Prostate gland (tissue), 2 donors: ENCODE measurements at regions not wholly inside any gene's neighbourhood (a gene's known extent, or its start where the extent isn't known, plus 50 kb on each side); places are given as distances from the start of the nearest gene placed in this dataset.
"Not testable (repeated sequence)": the region's sequence is repeated elsewhere in the genome, so short reads cannot be mapped to it uniquely, and the experiment has no call there.

Experiments
- DNase-seq: peaks from one replicate; pipeline ENCODE4 v3.0.0-alpha.2; 2019; ENCODE audit warnings: low spot score
- H3K27ac ChIP-seq, 2 donors: fragments of 200-600 bp; sonication (generic); 2 replicates each; pipeline ENCODE4 v1.5.1; 2017 to 2019
- H3K27me3 ChIP-seq: fragments of 200-600 bp; sonication (generic); replicated peaks from 2 replicates; pipeline ENCODE4 v1.5.1; 2019; ENCODE audit not compliant: insufficient read depth
- H3K36me3 ChIP-seq, 2 donors: fragments of 200-600 bp; sonication (generic); 1 replicate in 1 of 2; 2 replicates in 1 of 2; pipeline versions ENCODE4 v1.5.1 to v1.8.1; 2017 to 2019
- H3K4me1 ChIP-seq: fragments of 200-600 bp; sonication (generic); replicated peaks from 2 replicates; pipeline ENCODE4 v1.5.1; 2019
- H3K4me3 ChIP-seq, 2 donors: fragments of 200-600 bp; sonication (generic); 2 replicates each; pipeline ENCODE4 v1.5.1; 2017 to 2019
- H3K9me3 ChIP-seq: fragments of 200-600 bp; sonication (generic); 2 replicates; pipeline ENCODE4 v1.5.1; 2017
- CTCF ChIP-seq, 4 experiments: fragments of 200-600 bp in 2 of 4; fragments of 450-650 bp in 2 of 4; sonication (generic) in 2 of 4; IDR thresholded peaks; 1 replicate in 3 of 4; 2 replicates in 1 of 4; pipeline ENCODE4 v1.5.1; 2016 to 2019; ENCODE audit warnings: antibody characterized with exemption in 4 of 4, mild to moderate bottlenecking in 2 of 4, moderate library complexity in 2 of 4
- POLR2A ChIP-seq: fragments of 450-650 bp; IDR thresholded peaks from one replicate; pipeline ENCODE4 v1.6.1; 2016; ENCODE audit warnings: antibody characterized with exemption, mild to moderate bottlenecking
- POLR2AphosphoS5 ChIP-seq: sonication (generic); formaldehyde crosslinking; IDR thresholded peaks from one replicate; pipeline ENCODE4 v1.6.1; 2017; ENCODE audit warnings: antibody characterized with exemption
- WGBS: methylation state at CpG from one replicate; pipeline ENCODE4 v1.1.5; 2018; 5-methylcytosine and 5-hydroxymethylcytosine counted together
- intact Hi-C: fragments of 100-400 bp; cut with DNase I; formaldehyde crosslinking; loops from one replicate; pipeline ENCODE4 v1.14.2; 2022

GRCh38 chr21:27548486-27548885 lies 581.6 kb upstream of the ADAMTS5 start:
- Histone ChIP-seq H3K9me3 (no peaks in the 10 kb centered on the region), H3K36me3 (no peaks in the 10 kb centered on the region), H3K27ac (no peak overlapping the region), H3K4me3 (no peak overlapping the region), H3K27me3 (no peaks in the 10 kb centered on the region), H3K4me1 (no peaks in the 10 kb centered on the region)
- TF ChIP-seq POLR2AphosphoS5 (no peak), CTCF (IDR thresholded peaks at IDR 0.05) (no peak), POLR2A (no peak)
- DNase-seq, result no peak
- intact Hi-C loops, result no loop called here
- 59% methylated on average over 4 of the region's 4 CpGs for WGBS

- Histone ChIP-seq H3K4me1 (no peaks in the 10 kb centered on the region), H3K27ac (no peak overlapping the region), H3K27me3 (no peaks in the 10 kb centered on the region), H3K9me3 (no peaks in the 10 kb centered on the region), H3K4me3 (no peak overlapping the region), H3K36me3 (no peaks in the 10 kb centered on the region)
- DNase-seq, result no peak
- no peak for TF ChIP-seq POLR2AphosphoS5
- TF ChIP-seq POLR2A, result no peak
- TF ChIP-seq CTCF (IDR thresholded peaks at IDR 0.05), result no peak
- 38% methylated on average over 4 of the region's 4 CpGs for WGBS
- intact Hi-C loops, result no loop called here
These were observed 579.0 kb upstream of the ADAMTS5 start for GRCh38 chr21:27545754-27546349.

DNA sequence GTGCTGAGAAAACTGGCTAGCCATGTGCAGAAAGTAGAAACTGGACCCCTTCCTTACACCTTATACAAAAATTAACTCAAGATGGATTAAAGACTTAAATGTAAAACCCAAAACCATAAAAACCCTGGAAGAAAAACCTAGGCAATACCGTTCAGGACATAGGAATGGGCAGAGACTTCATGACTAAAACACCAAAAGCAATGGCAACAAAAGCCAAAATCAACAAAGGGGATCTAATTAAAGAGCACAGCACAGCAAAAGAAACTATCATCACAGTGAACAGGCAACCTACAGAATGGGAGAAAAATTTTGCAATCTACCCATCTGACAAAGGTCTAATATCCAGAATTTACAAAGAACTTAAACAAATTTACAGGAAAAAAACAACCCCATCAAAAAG lies 575.2 kb upstream of the ADAMTS5 start:
- H3K9me3 ChIP-seq, intact Hi-C loops, H3K36me3 ChIP-seq, H3K27ac ChIP-seq, H3K27me3 ChIP-seq, DNase-seq, H3K4me3 ChIP-seq, H3K4me1 ChIP-seq: not testable (repeated sequence)
- 14% methylated on average over 1 of the region's 1 CpG for WGBS

GRCh38 chr21:27536319-27536718 lies 569.4 kb upstream of the ADAMTS5 start:
- H3K9me3 ChIP-seq, result no peaks in the 10 kb centered on the region
- DNase-seq, result no peak
- no peak for TF ChIP-seq POLR2A
- no peak for TF ChIP-seq POLR2AphosphoS5
- no peak for TF ChIP-seq CTCF (IDR thresholded peaks at IDR 0.05)
- WGBS, result 86% methylated on average over 3 of the region's 3 CpGs
- H3K4me3 ChIP-seq, result no peak overlapping the region
- no peak overlapping the region for H3K27ac ChIP-seq
- H3K36me3 ChIP-seq, result no peaks in the 10 kb centered on the region
- no peaks in the 10 kb centered on the region for H3K27me3 ChIP-seq
- no peaks in the 10 kb centered on the region for H3K4me1 ChIP-seq
- intact Hi-C loops, result no loop called here

DNA sequence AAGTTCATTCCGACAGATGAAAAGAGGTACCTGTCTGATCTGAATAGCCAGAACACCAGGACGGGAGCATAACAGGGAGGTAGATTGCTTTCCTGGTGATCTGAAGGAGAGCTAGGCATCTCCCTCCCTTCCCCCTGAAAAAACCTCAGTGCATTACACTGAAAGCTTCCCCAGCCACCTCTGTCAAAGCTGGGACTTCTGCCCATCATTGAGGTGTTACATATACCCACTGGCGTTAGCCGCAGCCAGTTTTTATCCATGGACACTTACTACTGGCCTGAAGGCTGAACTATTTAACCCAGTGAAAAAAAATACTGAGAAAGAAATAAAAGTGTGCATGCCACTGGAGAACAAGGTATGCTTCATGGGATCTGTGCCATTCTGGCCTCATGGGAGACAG lies 568.3 kb upstream of the ADAMTS5 start:
- H3K27ac ChIP-seq, result no peak overlapping the region
- no peaks in the 10 kb centered on the region for H3K4me1 ChIP-seq
- TF ChIP-seq POLR2AphosphoS5 (no peak), CTCF (IDR thresholded peaks at IDR 0.05) (no peak)
- DNase-seq, result no peak
- intact Hi-C loops, result no loop called here
- no peaks in the 10 kb centered on the region for H3K27me3 ChIP-seq
- WGBS, result 96% methylated on average over 4 of the region's 4 CpGs
- H3K36me3 ChIP-seq, result no peaks in the 10 kb centered on the region
- no peak overlapping the region for H3K4me3 ChIP-seq
- H3K9me3 ChIP-seq, result no peaks in the 10 kb centered on the region
